ENCODE measurements at regions not wholly inside any gene's neighbourhood (a gene's known extent, or its start where the extent isn't known, plus 50 kb on each side); places are given as distances from the start of the nearest gene placed in this dataset.

GRCh38 chr10:62550173-62550572 is 176.0 kb downstream of the ZNF365 start:
- TF ChIP-seq, protein P1, sequence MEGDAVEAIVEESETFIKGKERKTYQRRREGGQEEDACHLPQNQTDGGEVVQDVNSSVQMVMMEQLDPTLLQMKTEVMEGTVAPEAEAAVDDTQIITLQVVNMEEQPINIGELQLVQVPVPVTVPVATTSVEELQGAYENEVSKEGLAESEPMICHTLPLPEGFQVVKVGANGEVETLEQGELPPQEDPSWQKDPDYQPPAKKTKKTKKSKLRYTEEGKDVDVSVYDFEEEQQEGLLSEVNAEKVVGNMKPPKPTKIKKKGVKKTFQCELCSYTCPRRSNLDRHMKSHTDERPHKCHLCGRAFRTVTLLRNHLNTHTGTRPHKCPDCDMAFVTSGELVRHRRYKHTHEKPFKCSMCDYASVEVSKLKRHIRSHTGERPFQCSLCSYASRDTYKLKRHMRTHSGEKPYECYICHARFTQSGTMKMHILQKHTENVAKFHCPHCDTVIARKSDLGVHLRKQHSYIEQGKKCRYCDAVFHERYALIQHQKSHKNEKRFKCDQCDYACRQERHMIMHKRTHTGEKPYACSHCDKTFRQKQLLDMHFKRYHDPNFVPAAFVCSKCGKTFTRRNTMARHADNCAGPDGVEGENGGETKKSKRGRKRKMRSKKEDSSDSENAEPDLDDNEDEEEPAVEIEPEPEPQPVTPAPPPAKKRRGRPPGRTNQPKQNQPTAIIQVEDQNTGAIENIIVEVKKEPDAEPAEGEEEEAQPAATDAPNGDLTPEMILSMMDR (IDR thresholded peaks at IDR 0.05; ENCODE audit: extremely low read depth in 1 of 2, insufficient read depth in 1 of 2, low read depth in 1 of 2, low read length in 2 of 2) = no peak
- TF ChIP-seq MAX (IDR thresholded peaks at IDR 0.05; ENCODE audit: insufficient read depth, insufficient read length) (no peak), POLR2AphosphoS5 (IDR thresholded peaks at IDR 0.05; ENCODE audit: insufficient read depth, low read depth, low read length) (no peak), POLR2A (IDR thresholded peaks at IDR 0.05; ENCODE audit: low read depth, low read length) (no peak)
